Dermis microvascular lymphatic vessel endothelial cell (primary cell): ENCODE measurements at regions not wholly inside any gene's neighbourhood (a gene's known extent, or its start where the extent isn't known, plus 50 kb on each side); places are given as distances from the start of the nearest gene placed in this dataset.
A peak's percentile ranks its signal among the peaks of the same experiment; 100 is the strongest.

Experiments used
- DNase-seq, 2 donors: peaks; one replicate each; pipeline versions ENCODE4 v3.0.0 to v3.0.0-alpha.2; 2010; ENCODE audit warnings: low read depth in 2 of 2

DNA sequence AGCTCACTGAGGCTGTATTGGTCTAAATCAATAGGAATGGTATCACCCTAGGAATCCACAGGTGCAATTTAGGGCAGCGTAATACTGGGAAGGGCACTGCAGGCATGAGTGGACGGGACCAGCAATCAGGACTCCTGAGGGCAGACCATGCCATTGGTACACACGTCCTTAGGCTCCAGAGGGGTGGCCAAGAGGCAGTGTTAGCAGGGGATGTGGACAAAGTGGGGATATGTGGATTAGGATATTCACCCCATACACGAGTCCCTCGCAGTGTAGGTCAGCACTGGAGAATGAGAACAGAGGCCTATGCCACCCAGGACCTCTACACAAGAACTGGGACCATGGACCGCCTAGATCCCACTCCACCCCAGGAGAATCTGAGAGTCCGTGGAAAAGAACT, 389.8 kb downstream of the BCL11A start:
- DNase-seq: no peak

DNA sequence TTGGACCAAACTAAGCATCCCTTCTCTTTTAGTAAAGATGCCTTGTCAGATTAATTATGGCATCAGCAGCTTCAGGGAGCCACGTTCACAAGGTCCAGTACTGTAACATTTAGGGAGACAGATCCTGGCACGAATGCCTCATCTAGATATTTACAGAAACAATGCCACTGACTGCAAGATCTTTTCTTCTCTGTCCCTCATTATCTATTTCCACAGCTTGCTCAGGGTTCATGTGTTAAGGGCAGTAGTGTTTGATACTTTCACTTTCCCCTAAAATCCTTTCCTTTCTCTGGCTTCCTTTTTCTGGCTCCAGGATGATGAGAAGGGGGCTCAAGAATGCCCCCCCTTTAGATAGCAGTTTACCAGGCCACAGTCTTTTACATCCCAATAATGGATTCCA, 393.9 kb downstream of the BCL11A start:
- no peak for DNase-seq

DNA sequence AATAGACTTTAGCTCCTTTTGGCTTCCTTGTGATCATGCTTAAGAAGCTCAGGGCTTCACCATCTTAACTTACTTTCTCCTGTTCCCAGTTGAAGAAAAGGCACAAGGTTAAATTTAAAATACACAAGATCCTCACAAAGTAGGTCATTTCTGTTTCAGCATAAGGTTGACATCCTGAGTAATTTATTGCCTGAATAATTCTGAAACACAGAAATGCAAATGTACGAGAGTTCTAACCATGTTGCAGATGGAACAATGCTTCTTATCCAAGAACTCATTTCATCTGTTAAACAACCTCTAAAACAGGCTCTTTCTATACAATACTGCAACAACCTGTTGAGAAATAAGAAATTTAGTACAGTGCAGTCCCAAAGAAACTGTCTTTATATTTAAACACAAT, 395.2 kb downstream of the BCL11A start:
- DNase-seq: no peak

DNA sequence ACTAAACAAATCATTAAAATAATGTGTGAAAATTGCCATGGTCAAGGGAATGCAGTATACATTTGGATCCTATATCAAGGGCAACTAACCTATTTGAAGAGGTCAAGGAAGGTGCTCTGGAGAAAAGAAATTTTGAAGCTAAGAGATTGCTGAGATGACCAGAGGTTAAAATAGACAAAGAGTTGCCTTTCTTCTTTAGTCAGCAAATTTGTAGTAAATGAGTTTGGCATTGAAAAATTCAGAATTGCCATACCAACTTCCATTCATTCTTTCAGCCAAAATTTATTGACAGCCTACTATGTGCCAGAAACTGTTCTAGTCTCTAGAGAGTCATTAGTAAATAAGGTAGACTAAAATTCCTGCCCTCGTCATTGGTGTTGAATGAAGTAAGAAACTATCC, 396.2 kb downstream of the BCL11A start:
- no peak for DNase-seq

DNA sequence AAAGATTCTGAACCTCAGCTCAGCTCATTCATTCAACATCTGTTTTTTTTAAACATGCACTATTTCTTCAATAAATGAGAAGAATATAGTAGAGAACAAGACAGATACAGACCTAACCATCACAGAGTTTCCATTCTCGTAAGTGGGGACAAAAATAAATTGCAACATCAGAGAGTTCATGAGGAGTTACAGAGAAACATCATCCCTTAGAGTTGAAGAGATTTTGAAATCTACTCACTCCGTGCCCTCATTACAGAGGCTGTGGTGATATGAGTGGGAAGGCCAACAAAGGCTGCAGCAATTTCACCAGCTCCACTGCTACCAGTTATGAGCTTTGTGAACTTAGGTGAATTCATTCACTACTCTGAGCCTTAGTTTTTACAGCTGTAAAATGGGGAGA, 399.3 kb downstream of the BCL11A start:
- no peak for DNase-seq

DNA sequence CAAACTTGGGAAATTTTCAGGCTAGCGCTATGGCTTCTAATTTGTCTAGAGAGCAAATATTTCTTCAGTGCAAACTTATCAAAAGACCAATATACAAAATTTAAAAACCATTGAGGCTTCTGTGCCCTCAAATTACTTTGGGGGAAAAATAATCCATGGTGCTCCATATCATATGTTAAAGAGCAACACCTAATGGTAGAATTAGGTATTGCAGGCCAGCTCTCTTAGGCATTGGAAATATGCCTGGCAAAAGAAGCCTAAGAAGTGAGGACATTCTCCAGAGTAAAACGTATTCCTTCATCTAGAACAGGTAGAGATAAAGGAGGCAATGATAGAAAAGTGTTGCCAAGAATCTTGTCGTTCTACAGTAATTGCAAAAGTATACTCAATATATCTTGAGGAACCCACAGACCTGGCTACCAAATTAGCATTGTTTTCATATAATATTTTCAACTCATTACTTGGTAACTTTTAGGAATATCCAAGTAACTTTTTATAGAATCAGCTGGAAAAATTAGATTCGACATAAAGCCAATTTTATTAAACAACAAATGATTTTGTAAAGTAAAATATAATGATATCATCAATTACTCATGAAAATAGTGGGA, 401.1 kb downstream of the BCL11A start:
- DNase-seq: peak in 1 of 2 donors; percentile 28

DNA sequence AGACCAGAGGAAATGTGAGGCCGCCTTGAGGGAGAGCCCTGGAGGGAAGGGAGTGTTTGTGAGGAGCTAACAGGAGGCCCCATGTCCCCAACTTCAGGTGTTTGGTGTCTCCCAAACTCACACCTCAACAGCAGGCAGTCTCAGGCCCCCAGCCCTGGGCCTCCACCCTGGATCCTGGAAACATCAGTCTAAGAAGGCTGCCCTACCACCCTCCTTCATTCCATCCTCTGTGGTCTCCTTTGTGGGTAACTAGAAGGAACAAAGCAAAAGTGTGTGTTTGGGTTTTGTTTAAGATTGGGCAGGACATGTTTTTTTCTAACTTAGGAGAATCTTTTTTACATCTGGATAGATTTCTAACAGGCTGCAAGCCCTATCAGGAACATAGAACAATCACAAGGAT, 404.3 kb downstream of the BCL11A start:
- DNase-seq: no peak

DNA sequence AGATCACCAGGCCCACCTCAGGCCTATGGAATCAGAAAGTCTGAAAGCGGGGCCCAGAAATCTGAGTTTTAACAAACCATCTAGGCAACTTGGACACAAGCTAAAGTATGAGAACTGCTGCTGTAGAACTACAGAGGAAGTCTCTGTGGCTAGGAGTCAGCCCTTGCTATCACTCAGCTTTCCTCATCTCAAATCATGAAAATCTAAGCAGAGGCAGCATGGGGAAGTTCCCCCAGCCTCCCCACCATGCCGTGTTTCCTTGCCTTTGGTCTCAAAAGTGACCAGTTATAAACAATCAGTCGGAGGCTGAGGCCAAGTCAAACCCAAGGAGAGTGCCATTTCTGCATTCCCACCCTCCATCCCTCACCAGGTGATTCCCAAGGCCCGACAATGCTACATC, 404.7 kb downstream of the BCL11A start:
- no peak for DNase-seq

DNA sequence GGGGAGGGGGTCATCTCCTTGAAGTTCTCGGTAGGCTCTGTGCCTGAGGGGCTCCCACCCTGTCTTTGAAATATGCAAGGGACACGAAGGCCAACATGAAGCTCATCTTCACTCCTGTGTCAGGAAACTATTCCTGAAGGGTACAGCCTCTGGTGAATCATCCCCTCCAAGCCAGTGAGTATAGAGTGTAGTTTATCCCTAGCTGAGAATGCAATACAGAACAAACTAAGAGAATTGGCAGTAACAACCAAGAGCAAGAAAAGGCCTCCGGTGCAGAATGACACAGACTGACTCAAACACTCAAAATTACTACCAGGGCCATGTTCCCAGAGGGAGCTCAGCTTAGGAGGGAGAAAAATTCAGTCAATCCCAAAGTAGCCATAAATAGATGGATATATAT, 413.3 kb downstream of the BCL11A start:
- DNase-seq: no peak

DNA sequence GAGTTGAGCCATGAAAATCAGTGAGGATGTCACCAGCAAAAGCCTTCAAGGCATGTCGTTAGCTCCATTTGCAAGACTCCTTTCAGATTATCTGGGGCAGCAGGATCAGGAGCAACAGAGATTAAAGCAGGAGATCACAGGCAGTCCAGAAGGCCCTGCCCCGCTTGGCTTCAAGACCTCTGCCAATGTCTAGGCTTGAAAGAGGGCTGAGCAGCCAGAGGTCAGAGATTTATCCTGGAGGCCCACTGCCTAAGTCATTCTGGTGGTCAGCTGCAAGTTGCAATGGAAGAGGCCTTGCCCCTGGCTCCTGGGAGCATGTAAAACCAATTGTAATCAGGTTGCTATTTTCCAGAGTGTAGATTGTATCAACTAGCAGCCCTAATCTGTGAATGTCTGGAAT, 416.5 kb downstream of the BCL11A start:
- no peak for DNase-seq

DNA sequence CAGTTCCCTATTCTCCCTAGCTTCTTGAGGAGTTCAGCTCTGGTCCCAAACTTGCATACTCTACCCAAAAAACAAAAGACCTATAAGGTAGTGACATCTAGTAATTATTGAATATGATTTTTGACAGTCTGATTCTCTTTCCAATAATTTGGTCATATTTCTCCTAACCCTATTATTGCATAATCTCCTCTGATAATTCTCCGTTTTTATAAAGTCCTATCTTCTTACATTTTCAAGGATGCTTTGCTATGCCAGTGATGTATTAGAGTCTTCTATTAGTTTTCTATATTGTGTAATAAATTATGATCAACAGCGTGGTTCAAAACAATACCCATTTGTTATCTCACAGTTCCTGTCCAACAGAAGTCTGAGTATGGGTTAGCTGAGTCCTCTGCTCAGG, 426.3 kb downstream of the BCL11A start:
- DNase-seq: no peak

DNA sequence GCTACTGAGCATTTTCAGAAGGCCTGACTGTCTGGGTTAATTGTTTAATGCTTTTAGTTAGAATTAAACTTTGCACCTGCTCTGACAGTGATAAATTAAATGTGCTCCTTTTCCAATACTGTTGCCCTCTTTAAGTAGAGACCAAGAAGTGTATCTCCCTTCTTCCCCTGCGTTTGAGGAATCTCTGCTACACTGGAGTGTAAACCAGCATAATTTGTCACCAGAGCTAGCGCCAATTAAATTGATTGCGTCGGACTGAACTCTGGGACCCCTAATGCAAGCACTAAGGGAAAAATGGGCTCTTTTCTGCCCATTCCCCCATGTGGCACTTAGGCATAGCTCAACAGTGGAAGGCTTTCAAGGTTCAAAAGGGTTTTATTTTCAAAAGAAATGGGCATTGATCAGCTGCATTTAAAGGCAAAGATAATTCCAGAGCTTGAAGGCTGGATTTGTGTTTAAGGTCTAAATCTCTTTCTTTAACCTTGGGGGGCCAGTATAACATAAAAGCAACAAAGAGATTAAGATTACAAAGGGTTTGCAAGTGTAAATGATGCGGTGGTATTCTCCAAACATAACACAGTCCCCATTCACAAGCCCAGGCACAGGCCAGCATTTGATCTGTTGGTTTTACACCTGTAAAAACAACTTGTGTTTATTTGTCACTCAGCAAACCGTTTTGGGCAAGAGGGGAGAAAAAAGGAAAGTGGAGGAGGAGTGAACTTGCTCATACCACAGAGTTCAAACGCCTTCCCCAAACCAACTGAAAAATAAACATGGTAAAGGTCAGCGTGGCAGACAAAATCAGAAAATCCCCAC, 427.6 kb downstream of the BCL11A start:
- no peak for DNase-seq

DNA sequence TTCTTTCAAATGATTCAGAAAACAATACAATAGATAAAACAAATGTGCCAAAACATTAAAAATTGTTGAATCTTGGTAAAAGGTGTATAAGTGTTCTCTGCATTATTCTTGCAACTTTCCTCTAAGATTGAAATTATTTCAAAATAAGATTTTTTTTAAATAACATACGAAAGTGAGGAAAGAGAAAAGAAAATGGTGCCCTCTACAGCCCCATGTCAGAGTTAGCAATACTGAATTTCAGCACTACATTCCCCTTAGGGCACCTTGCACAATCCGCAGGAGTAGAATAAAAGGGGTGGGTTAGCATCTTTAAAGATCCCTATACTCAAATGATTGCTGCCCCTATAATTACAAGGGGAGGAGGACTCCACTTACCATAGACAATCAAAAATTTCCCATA, 433.7 kb downstream of the BCL11A start:
- DNase-seq: no peak

DNA sequence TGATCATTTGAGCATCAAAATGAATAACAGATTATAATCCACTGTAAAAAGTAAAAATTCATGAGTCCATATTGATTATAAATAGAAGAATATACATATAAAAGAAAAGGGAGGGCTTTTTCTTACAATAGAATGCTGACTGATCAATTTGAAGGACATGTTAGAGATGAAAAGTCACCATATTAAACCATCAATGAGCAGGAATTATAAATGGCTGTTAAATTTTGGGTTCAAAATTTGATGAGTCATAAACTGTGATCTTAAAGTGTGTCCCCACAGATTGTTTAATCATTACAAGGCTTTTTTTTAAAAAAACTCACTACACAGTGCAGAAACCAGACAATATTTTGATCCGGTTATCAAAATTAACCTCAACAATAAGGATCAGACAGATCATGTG, 434.5 kb downstream of the BCL11A start:
- no peak for DNase-seq

DNA sequence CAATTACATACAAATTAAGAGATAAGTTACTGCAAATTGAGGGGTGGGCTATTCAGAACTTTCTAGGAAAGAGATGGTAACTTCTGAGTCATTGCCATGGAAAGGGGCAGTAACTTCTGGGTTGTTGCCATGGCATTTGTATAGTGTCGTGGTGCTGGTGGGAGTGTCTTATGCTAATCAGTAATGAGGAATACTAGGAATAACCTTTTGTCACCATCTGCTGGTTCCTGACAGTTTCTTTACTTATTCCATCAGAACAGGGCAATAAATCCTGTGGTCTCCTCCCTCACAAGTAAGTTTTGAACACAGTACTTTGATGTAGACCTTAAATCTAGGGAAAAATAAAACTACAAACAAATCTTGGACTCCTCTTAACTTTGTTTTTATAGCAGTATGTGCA, 435.4 kb downstream of the BCL11A start:
- DNase-seq: no peak

DNA sequence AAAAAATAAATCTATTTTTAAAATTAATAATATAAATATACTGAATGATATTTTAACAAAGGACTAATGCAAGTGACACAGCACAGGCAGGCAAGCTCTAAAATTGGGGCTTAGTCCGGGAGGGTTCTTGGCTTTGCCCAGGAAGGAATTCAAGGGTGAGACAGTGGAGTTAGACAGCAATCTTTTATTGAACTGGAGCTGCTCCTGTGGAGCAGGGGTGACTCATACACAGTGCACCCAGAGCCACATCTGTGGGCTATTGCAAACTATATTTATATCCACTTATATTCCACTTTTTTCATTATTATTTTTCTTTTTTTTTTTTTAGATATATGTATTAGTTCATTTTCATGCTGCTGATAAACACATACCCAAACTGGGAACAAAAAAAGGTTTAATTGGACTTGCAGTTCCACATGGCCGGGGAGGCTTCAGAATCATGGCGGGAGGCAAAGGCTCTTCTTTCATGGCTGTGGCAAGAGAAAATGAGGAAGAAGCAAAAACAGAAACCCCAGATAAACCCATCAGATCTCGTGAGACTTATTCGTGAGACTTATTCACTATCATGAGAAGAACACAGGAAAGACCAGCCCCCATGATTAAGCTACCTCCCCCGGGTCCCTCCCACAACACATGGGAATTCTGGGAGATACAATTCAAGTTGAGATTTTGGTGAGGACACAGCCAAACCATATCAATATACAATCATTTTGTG, 437.1 kb downstream of the BCL11A start:
- DNase-seq: no peak

DNA sequence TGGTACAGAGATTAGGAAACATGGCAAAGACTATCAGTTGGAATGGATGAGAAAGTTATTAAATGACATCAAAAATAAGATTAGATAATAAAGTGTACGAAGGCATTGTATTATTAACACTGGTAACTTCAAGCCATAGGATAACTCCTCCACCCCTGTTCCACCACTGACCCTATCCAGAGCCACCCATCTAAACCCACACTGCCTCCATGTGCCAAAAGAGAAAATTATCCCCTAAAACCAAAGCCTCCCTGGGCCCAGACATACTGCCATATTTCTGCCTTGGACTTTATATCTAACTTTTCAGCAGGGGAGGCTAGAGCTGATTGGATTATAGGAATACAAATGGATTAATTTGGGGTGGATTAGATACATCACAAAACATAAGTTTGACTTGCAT, 443.7 kb downstream of the BCL11A start:
- no peak for DNase-seq

DNA sequence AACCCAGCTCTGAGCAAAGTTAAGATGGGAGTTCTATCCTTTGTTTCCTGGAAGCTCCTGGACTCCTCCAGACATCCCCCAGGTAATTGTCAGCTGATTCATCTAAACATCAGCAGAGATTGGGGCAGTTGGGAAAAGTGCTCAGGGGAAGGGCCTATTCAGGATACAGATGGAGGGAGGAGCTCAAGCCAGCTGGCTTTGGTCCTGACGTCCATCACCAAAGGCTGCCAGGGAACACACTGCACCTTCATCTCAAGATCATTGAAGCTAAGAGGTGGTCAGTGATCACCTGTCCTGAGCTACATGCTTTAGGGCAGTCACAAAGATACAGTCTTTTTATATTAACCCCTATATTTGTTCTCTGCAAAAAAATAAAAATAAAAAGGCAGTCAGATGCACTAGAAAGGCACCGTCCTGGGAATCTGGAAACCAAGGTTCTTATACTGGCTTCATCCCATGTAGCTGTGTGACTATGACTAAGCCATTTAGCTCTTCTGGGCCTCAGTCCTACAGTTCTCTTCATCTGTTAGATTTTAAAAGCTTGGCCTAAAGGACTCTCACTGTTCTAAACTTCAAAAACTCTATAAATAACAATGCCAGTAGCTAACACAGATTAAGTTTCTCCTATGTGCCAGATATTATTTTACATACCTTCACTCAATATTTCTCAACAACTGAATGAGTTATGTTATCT, 446.5 kb downstream of the BCL11A start:
- no peak for DNase-seq

DNA sequence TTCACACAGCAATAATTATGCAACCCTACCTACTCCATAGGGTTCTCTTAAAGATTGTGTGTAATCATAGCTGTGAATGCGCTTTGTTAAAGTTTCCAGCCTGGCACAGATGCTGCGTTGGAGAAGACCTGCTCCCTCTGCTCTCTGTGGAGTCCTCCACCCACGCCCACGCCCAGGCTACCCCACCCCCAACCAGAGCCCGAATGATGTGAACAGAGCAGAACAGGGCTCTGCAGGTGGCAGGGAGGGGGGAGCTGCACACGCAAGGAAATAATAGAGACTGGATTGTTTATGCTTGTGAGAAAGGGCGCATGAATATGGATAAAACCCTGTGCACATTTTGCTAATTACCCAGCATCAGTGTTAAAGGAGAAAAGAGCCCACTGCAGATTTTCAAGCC, 447.5 kb downstream of the BCL11A start:
- no peak for DNase-seq

DNA sequence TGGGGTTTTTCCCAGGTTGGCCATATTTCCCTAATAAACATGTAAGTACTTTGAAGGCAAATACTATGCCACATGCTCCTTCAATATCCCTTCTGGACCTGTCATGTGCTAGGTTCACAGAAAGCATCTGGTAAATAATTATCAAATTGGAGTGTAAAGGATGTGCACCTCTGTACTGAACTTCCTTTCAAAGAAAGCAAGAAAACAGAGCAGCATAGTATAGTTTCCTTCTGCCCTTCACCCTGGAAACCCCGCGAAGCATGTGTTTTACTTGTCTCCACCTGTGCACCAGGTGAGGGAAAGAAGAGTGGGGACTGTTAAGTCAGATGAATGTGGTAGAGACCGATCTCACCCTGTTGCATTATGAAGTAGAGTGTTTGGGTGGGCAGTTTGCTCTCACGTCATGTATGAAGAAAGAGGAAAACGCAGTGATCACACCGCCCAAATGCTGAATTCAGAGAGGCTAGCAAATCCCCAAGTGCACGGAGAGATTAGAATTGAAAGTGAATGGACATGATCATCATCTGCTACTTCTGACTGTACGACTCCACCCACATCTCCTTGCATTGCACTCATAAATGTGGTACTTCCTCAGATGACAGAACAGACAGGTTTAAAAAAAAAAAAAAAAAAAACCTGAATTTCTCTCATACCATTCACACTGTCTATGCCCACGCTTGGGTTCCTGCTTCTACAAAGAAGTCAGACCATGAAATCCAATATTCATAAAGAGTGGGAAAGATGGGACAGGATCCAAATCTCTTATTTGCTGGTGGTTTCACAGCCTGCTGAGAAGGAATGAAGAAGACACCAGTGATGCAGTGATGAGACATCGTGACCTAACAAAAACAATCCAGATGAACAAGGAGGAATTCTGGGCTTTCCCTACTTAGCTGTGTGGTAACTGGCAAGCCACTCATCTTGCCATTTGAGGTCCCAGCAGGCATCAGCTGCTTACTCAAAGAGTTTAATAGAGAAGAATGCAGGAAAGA, 448.6 kb downstream of the BCL11A start:
- no peak for DNase-seq

DNA sequence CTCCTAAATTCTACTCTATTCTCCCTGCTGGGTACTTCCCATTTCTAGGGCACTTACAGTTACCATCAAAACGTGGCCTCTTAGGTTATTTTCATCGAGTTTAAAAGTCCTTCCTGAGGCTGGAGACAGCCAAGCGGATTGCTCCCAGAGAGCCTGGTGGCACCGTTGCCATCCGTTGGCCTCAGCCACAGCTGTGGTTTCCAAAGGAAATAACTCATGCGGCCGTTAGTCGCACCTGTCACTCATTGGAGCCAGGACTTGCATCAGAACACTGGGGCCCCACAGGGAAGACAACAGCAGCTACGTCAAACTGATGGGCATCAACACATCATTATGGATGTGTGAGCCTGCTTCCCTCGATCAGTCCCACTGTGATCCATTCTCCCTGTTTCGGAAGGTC, 453.4 kb downstream of the BCL11A start:
- no peak for DNase-seq
